OCI-LY3 (cell line): ENCODE measurements at regions not wholly inside any gene's neighbourhood (a gene's known extent, or its start where the extent isn't known, plus 50 kb on each side); places are given as distances from the start of the nearest gene placed in this dataset.

Source experiments
- H2AFZ ChIP-seq: fragments of 200-600, 300-600 bp; shearing (Covaris generic); 2 replicates; pipeline ENCODE4 v1.6.0; 2014; ENCODE audit warnings: antibody characterized with exemption, low read depth, low read length
- H3K27ac ChIP-seq: fragments of 200-600, 300-600 bp; sonication (generic); 2 replicates; pipeline ENCODE4 v1.5.1; 2014; ENCODE audit warnings: mild to moderate bottlenecking, low read length, moderate library complexity, mixed read lengths
- H3K27me3 ChIP-seq: fragments of 200-600, 300-600 bp; sonication (generic); 2 replicates; pipeline ENCODE4 v1.6.1; 2014; ENCODE audit warnings: low read depth, low read length, mixed read lengths
- H3K36me3 ChIP-seq: fragments of 200-600, 300-600 bp; sonication (generic); replicated peaks from 2 replicates; pipeline ENCODE3; 2014; ENCODE audit warnings: low read depth, low read length, mixed read lengths
- H3K4me1 ChIP-seq: fragments of 300-600, 200-600 bp; sonication (generic); 2 replicates; pipeline ENCODE4 v1.6.1; 2014; ENCODE audit warnings: low read length, mixed read lengths
- H3K4me2 ChIP-seq: fragments of 200-600, 300-600 bp; sonication (generic); 2 replicates; pipeline ENCODE4 v1.6.1; 2014; ENCODE audit warnings: low read length, mixed read lengths
- H3K4me3 ChIP-seq: fragments of 300-600, 200-600 bp; sonication (generic); 2 replicates; pipeline ENCODE4 v1.5.1; 2014; ENCODE audit warnings: antibody characterized with exemption, mild to moderate bottlenecking, low read length, moderate library complexity
- H3K79me2 ChIP-seq: fragments of 300-600, 200-600 bp; shearing (Covaris generic); 2 replicates; pipeline ENCODE4 v1.6.1; 2014; ENCODE audit warnings: mild to moderate bottlenecking, low read length, mixed read lengths
- H3K9ac ChIP-seq: fragments of 300-600, 200-600 bp; shearing (Covaris generic); 2 replicates; pipeline ENCODE4 v1.6.0; 2014; ENCODE audit warnings: mild to moderate bottlenecking, low read length, moderate library complexity
- H3K9me3 ChIP-seq: fragments of 200-600, 300-600 bp; shearing (Covaris generic); 2 replicates; pipeline ENCODE4 v1.6.1; 2014; ENCODE audit warnings: low read length, mixed read lengths; ENCODE audit not compliant: insufficient read depth
- H4K20me1 ChIP-seq: fragments of 200-600, 300-600 bp; sonication (generic); 2 replicates; pipeline ENCODE4 v1.6.1; 2016; ENCODE audit warnings: low read length, mixed read lengths; ENCODE audit not compliant: insufficient read depth
- EZH2phosphoT487 ChIP-seq: fragments of 200-600 bp; shearing (Covaris generic); IDR thresholded peaks from 2 replicates; pipeline ENCODE4 v1.6.1; 2018; ENCODE audit warnings: antibody characterized with exemption, mixed run types, low read depth
- TF ChIP-seq, protein P1 (sequence below): fragments of 200-600, 300-600 bp; sonication (generic); IDR thresholded peaks from 2 replicates; pipeline ENCODE4 v1.5.1; 2014; ENCODE audit warnings: antibody characterized with exemption, low read length, low read depth

DNA sequence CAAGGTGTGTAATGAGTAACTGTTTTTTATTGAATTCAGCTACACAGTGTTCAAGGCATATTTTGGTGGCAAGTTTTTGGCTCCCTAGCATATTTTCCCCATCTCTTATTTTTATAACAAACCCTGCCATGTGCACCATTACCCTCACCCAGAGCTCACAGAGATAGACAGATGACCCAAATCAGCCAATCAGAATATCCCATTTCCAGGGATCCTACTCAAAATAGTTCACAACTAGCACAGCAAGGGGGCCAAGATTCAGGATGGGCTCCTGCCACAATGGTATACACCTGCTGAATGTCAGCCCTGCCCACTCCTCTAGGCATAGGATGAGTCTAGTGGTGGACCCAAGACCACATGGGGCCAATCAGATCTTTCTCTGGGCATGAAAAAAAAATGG, 78.8 kb upstream of the SETMAR start:
- Histone ChIP-seq H3K27me3 (peaks cover 18% of the 10 kb centered on the region), H3K36me3 (no peaks in the 10 kb centered on the region), H3K4me2 (no peak overlapping the region), H3K9ac (no peak overlapping the region), H3K4me3 (no peak overlapping the region), H2AFZ (no peak overlapping the region), H4K20me1 (no peaks in the 10 kb centered on the region), H3K4me1 (no peaks in the 10 kb centered on the region), H3K9me3 (no peaks in the 10 kb centered on the region), H3K27ac (no peak overlapping the region), H3K79me2 (no peaks in the 10 kb centered on the region)
- no peak for TF ChIP-seq EZH2phosphoT487
- TF ChIP-seq, protein P1, sequence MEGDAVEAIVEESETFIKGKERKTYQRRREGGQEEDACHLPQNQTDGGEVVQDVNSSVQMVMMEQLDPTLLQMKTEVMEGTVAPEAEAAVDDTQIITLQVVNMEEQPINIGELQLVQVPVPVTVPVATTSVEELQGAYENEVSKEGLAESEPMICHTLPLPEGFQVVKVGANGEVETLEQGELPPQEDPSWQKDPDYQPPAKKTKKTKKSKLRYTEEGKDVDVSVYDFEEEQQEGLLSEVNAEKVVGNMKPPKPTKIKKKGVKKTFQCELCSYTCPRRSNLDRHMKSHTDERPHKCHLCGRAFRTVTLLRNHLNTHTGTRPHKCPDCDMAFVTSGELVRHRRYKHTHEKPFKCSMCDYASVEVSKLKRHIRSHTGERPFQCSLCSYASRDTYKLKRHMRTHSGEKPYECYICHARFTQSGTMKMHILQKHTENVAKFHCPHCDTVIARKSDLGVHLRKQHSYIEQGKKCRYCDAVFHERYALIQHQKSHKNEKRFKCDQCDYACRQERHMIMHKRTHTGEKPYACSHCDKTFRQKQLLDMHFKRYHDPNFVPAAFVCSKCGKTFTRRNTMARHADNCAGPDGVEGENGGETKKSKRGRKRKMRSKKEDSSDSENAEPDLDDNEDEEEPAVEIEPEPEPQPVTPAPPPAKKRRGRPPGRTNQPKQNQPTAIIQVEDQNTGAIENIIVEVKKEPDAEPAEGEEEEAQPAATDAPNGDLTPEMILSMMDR, result no peak

DNA sequence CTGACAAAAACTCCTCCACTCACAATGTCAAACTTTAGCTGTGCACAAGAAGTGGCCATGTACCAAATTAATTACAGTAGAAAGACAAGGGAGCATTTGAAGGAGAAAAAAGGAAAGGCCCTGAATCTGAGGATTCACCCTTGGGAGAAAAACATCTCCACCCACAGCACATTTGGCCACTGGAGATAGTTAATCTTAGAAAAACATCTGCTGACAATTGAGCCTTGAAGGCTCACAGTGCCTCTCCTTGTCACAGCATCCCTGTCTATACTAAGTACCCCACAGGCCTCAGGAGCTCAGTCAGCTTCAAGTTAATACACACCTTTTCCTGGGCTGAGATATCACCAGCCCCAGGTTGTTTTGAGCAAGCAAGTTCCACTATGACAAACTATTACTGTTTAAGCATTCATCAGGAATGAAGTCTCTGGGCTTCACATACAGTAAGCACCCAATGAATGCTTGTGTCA, 78.1 kb upstream of the SETMAR start:
- H3K79me2 ChIP-seq, result no peaks in the 10 kb centered on the region
- peaks cover 14% of the 10 kb centered on the region for H3K27me3 ChIP-seq
- H3K4me2 ChIP-seq, result no peak overlapping the region
- H3K4me3 ChIP-seq, result no peak overlapping the region
- H3K9ac ChIP-seq, result no peak overlapping the region
- H4K20me1 ChIP-seq, result no peaks in the 10 kb centered on the region
- no peaks in the 10 kb centered on the region for H3K9me3 ChIP-seq
- H3K36me3 ChIP-seq, result no peaks in the 10 kb centered on the region
- no peaks in the 10 kb centered on the region for H3K4me1 ChIP-seq
- no peak overlapping the region for H2AFZ ChIP-seq
- H3K27ac ChIP-seq, result no peak overlapping the region
- no peak for TF ChIP-seq EZH2phosphoT487

DNA sequence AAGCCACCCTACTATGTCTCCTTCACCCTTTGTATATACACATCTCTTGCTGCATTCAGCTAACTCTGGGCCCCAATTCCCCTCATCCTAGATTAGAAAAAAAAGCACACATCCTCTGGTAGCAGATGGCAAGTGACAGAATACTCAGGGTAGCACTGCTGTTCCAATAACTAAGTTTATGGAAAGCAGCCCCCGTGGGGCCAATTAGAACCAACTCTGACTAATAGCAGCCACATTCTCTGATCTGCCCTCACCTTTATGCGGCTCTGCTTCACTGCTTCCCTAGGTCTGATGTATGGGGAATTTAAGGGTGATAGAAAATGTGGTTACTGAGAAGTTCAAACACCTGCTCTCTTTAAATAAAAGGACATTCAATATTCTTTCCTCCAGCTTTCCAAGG, 74.9 kb upstream of the SETMAR start:
- Histone ChIP-seq H3K79me2 (no peaks in the 10 kb centered on the region), H3K9me3 (no peaks in the 10 kb centered on the region), H3K9ac (no peak overlapping the region), H3K36me3 (no peaks in the 10 kb centered on the region), H3K4me3 (no peak overlapping the region), H3K4me2 (no peak overlapping the region), H3K27me3 (peaks cover 11% of the 10 kb centered on the region; the same call in 1 of the 2 replicates), H3K27ac (no peak overlapping the region), H2AFZ (no peak overlapping the region), H3K4me1 (no peaks in the 10 kb centered on the region), H4K20me1 (no peaks in the 10 kb centered on the region)
- no peak for TF ChIP-seq EZH2phosphoT487
- TF ChIP-seq, protein P1, result no peak

DNA sequence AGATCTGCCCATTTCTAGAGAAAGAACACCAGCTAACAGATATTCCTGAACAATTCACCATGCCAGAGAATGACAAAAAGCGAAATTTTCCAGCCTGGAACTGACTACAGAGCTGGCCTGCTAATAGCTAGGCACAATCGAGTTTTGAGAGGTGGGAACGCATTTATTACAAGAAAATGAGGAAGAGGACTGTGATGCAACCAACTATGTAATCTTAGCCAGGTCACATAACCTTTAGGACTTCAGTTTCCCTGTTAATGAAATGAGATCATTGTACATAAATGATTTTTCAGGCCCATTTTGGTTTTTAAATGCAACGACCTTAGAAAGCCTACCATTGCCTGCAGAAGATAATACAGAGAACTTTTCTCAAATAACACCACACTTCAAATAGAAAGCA, 72.1 kb upstream of the SETMAR start:
- Histone ChIP-seq H3K79me2 (no peaks in the 10 kb centered on the region), H3K36me3 (no peaks in the 10 kb centered on the region), H2AFZ (no peak overlapping the region), H3K4me1 (no peaks in the 10 kb centered on the region), H3K9ac (no peak overlapping the region), H4K20me1 (no peaks in the 10 kb centered on the region), H3K27ac (no peak overlapping the region), H3K4me3 (no peak overlapping the region), H3K4me2 (no peak overlapping the region), H3K27me3 (peaks cover 11% of the 10 kb centered on the region; the same call in 1 of the 2 replicates), H3K9me3 (no peaks in the 10 kb centered on the region)
- TF ChIP-seq, protein P1, result no peak
- no peak for TF ChIP-seq EZH2phosphoT487
